Mesenchymal stem cell (in vitro differentiated cells and primary cell): ENCODE measurements at regions not wholly inside any gene's neighbourhood (a gene's known extent, or its start where the extent isn't known, plus 50 kb on each side); places are given as distances from the start of the nearest gene placed in this dataset.

ENCODE experiments used
- DNase-seq: peaks from one replicate; pipeline ENCODE4 v3.0.0-alpha.2; 2013
- H2AFZ ChIP-seq: one replicate; pipeline ENCODE4 v1.6.1; 2013; ENCODE audit warnings: low read depth, mild to moderate bottlenecking, control low read depth, inconsistent platforms, low read length, moderate library complexity
- H2AK5ac ChIP-seq: 2 replicates; pipeline ENCODE4 v1.6.1; 2013; ENCODE audit warnings: low read length, moderate library complexity, mild to moderate bottlenecking, inconsistent platforms; ENCODE audit not compliant: severe bottlenecking
- H2BK120ac ChIP-seq: one replicate; pipeline ENCODE4 v1.6.1; 2013; ENCODE audit warnings: low read depth, mild to moderate bottlenecking, inconsistent platforms, low read length, moderate library complexity
- H2BK12ac ChIP-seq, 2 experiments: one replicate each; pipeline ENCODE4 v1.6.1; 2013; ENCODE audit warnings: inconsistent platforms in 2 of 2, low read length in 2 of 2, mild to moderate bottlenecking in 2 of 2, moderate library complexity in 2 of 2, control low read depth in 1 of 2
- H2BK15ac ChIP-seq: one replicate; pipeline ENCODE4 v1.6.1; 2013; ENCODE audit warnings: mild to moderate bottlenecking, low read depth, inconsistent platforms; ENCODE audit not compliant: poor library complexity, severe bottlenecking
- H2BK5ac ChIP-seq: 2 replicates; pipeline ENCODE4 v1.6.1; 2013; ENCODE audit warnings: low read depth, mild to moderate bottlenecking, low read length, control low read depth, inconsistent platforms; ENCODE audit not compliant: poor library complexity, severe bottlenecking
- H3K14ac ChIP-seq, 2 experiments: one replicate each; pipeline ENCODE4 v1.6.1; 2013; ENCODE audit warnings: inconsistent platforms in 2 of 2, low read length in 2 of 2, control low read depth in 1 of 2, mild to moderate bottlenecking in 1 of 2, moderate library complexity in 1 of 2
- H3K18ac ChIP-seq, 2 experiments: one replicate each; pipeline ENCODE4 v1.6.1; 2013; ENCODE audit warnings: inconsistent platforms in 2 of 2, low read length in 2 of 2, control low read depth in 1 of 2, low read depth in 1 of 2, mild to moderate bottlenecking in 1 of 2
- H3K23ac ChIP-seq, 2 experiments: one replicate each; pipeline ENCODE4 v1.6.1; 2013; ENCODE audit warnings: inconsistent platforms in 2 of 2, low read length in 2 of 2, mild to moderate bottlenecking in 2 of 2, moderate library complexity in 2 of 2, control low read depth in 1 of 2
- H3K27ac ChIP-seq: 2 replicates; pipeline ENCODE4 v1.5.1; 2013; ENCODE audit warnings: mild to moderate bottlenecking, moderate library complexity, low read length, control low read depth, inconsistent platforms; ENCODE audit not compliant: poor library complexity, severe bottlenecking
- H3K27me3 ChIP-seq, 2 experiments: 2 replicates each; pipeline versions ENCODE4 v1.6.1 to v1.7.0; 2013; ENCODE audit warnings: low read length in 2 of 2, mild to moderate bottlenecking in 2 of 2, moderate library complexity in 2 of 2, control low read depth in 1 of 2, inconsistent platforms in 1 of 2; ENCODE audit not compliant: control insufficient read depth in 1 of 2, insufficient read depth in 1 of 2
- H3K36me3 ChIP-seq, 2 experiments: 2 replicates each; pipeline versions ENCODE4 v1.6.1 to v1.7.0; 2013; ENCODE audit warnings: low read length in 2 of 2, control low read depth in 1 of 2, inconsistent platforms in 1 of 2, low read depth in 1 of 2, mild to moderate bottlenecking in 1 of 2; ENCODE audit not compliant: insufficient read depth in 2 of 2, control insufficient read depth in 1 of 2
- H3K4ac ChIP-seq, 2 experiments: one replicate each; pipeline ENCODE4 v1.6.1; 2013; ENCODE audit warnings: inconsistent platforms in 2 of 2, low read length in 2 of 2, mild to moderate bottlenecking in 2 of 2, moderate library complexity in 2 of 2, control low read depth in 1 of 2, low read depth in 1 of 2
- H3K4me1 ChIP-seq: 2 replicates; pipeline ENCODE4 v1.6.1; 2013; ENCODE audit warnings: low read depth, low read length, control low read depth; ENCODE audit not compliant: control insufficient read depth, insufficient read depth
- H3K4me2 ChIP-seq: 2 replicates; pipeline ENCODE4 v1.6.1; 2013; ENCODE audit warnings: low read length, mild to moderate bottlenecking, inconsistent platforms; ENCODE audit not compliant: poor library complexity, severe bottlenecking
- H3K4me3 ChIP-seq, 2 experiments: 2 replicates each; pipeline versions ENCODE4 v1.5.1 to v1.7.0; 2013; ENCODE audit warnings: low read length in 2 of 2, mild to moderate bottlenecking in 2 of 2, control low read depth in 1 of 2, low read depth in 1 of 2; ENCODE audit not compliant: insufficient read depth in 1 of 2
- H3K79me1 ChIP-seq: replicated peaks from 2 replicates; pipeline ENCODE4 v1.6.1; 2013; ENCODE audit warnings: mild to moderate bottlenecking, control low read depth, low read length, inconsistent platforms; ENCODE audit not compliant: poor library complexity, severe bottlenecking
- H3K9ac ChIP-seq: 2 replicates; pipeline ENCODE4 v1.7.0; 2013; ENCODE audit warnings: mild to moderate bottlenecking, low read length, moderate library complexity
- H3K9me3 ChIP-seq: 2 replicates; pipeline ENCODE4 v1.7.0; 2013; ENCODE audit warnings: mild to moderate bottlenecking, low read length; ENCODE audit not compliant: control insufficient read depth
- H4K8ac ChIP-seq: one replicate; pipeline ENCODE4 v1.6.1; 2013; ENCODE audit warnings: inconsistent platforms, mild to moderate bottlenecking, low read length, moderate library complexity
- H4K91ac ChIP-seq: one replicate; pipeline ENCODE4 v1.6.1; 2013; ENCODE audit warnings: mild to moderate bottlenecking, low read length, inconsistent platforms
- WGBS: methylation state at CpG from one replicate; pipeline ENCODE4 v1.1.7; 2013; ENCODE audit warnings: mixed read lengths; 5-methylcytosine and 5-hydroxymethylcytosine counted together

DNA sequence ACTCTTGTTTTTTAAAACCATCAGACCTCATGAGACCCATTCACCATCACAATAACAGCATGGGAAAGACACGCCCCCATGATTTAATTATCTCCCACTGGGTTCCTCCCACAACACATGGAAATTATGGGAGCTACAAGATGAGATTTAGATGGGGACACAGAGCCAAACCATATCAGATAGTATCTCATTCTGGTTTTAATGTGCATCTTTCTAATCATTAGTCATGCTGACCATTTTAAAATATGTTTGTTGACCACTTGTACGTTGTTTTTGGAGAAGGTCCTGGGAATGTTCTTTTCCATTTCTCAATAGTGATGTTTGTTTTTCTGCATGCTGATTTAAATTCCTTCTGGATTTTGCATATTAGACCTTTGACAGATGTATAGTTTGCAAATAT lies 119.0 kb downstream of the RTL3 start:
- H4K8ac ChIP-seq: no peak overlapping the region
- H3K14ac ChIP-seq: no peak overlapping the region
- H2BK15ac ChIP-seq: no peak overlapping the region
- H3K23ac ChIP-seq: no peak overlapping the region
- H2AFZ ChIP-seq: no peak overlapping the region
- H3K4ac ChIP-seq: no peak overlapping the region
- no peak overlapping the region for H3K4me2 ChIP-seq
- H4K91ac ChIP-seq: no peak overlapping the region
- H2BK120ac ChIP-seq: no peak overlapping the region
- no peak overlapping the region for H2BK12ac ChIP-seq
- no peak for DNase-seq
- H2BK5ac ChIP-seq: no peak overlapping the region
- H3K9ac ChIP-seq: no peak overlapping the region
- no peaks in the 10 kb centered on the region for H3K27me3 ChIP-seq
- no peaks in the 10 kb centered on the region for H3K36me3 ChIP-seq
- H2AK5ac ChIP-seq: no peak overlapping the region
- no peak overlapping the region for H3K18ac ChIP-seq
- H3K4me3 ChIP-seq: no peak overlapping the region
- WGBS: no CpG with 5 or more reads among the region's 2 CpGs
- H3K27ac ChIP-seq: no peak overlapping the region
- H3K9me3 ChIP-seq: peaks cover 22% of the 10 kb centered on the region
- H3K79me1 ChIP-seq: no peaks in the 10 kb centered on the region
- H3K4me1 ChIP-seq: no peaks in the 10 kb centered on the region

- 100% methylated on average over 1 of the region's 2 CpGs for WGBS
- H4K91ac ChIP-seq: no peak overlapping the region
- H2BK12ac ChIP-seq: no peak overlapping the region
- no peaks in the 10 kb centered on the region for H3K9me3 ChIP-seq
- no peak overlapping the region for H3K23ac ChIP-seq
- no peak for DNase-seq
- no peaks in the 10 kb centered on the region for H3K36me3 ChIP-seq
- no peak overlapping the region for H3K27ac ChIP-seq
- no peak overlapping the region for H2BK15ac ChIP-seq
- no peak overlapping the region for H3K4me2 ChIP-seq
- H3K9ac ChIP-seq: no peak overlapping the region
- H3K14ac ChIP-seq: no peak overlapping the region
- H3K4me3 ChIP-seq: no peak overlapping the region
- H3K18ac ChIP-seq: no peak overlapping the region
- no peak overlapping the region for H3K4ac ChIP-seq
- H3K4me1 ChIP-seq: no peaks in the 10 kb centered on the region
- H2AK5ac ChIP-seq: no peak overlapping the region
- no peak overlapping the region for H2BK120ac ChIP-seq
- H4K8ac ChIP-seq: no peak overlapping the region
- no peaks in the 10 kb centered on the region for H3K27me3 ChIP-seq
- no peak overlapping the region for H2BK5ac ChIP-seq
- H2AFZ ChIP-seq: no peak overlapping the region
- no peaks in the 10 kb centered on the region for H3K79me1 ChIP-seq
Observed at GRCh38 chrX:78534221-78534620, 124.9 kb downstream of the RTL3 start.

- no peak overlapping the region for H3K14ac ChIP-seq
- no peak overlapping the region for H3K18ac ChIP-seq
- H3K79me1 ChIP-seq: no peaks in the 10 kb centered on the region
- H2BK120ac ChIP-seq: no peak overlapping the region
- H3K4me2 ChIP-seq: no peak overlapping the region
- no peak overlapping the region for H2AK5ac ChIP-seq
- no peak for DNase-seq
- no peaks in the 10 kb centered on the region for H3K27me3 ChIP-seq
- H4K8ac ChIP-seq: no peak overlapping the region
- no peaks in the 10 kb centered on the region for H3K4me1 ChIP-seq
- no peak overlapping the region for H4K91ac ChIP-seq
- H3K23ac ChIP-seq: no peak overlapping the region
- H3K9me3 ChIP-seq: no peaks in the 10 kb centered on the region
- no peak overlapping the region for H2BK5ac ChIP-seq
- H3K9ac ChIP-seq: no peak overlapping the region
- H2BK15ac ChIP-seq: no peak overlapping the region
- H3K4me3 ChIP-seq: no peak overlapping the region
- H3K27ac ChIP-seq: no peak overlapping the region
- H3K4ac ChIP-seq: no peak overlapping the region
- H3K36me3 ChIP-seq: no peaks in the 10 kb centered on the region
- no peak overlapping the region for H2BK12ac ChIP-seq
- no peak overlapping the region for H2AFZ ChIP-seq
Observed at GRCh38 chrX:78532363-78532762, 126.8 kb downstream of the RTL3 start.

DNA sequence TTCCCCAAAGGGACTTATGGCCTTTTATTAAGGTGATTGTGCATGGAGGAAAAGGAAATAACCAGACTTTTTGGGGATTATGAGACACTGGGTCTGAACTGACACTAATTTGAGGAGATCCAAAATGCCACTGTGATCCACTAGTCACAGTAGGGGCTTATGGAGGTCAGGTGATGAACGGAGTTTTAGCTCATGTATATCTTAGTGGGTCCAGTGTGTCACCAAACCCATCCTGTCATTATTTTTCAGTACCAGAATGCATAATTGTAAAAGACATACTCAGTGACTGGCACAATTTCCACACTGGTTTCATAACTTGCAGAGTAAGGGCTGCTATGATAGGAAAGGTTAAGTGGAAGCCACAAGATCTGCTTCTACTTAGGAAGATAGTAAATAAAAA lies 131.3 kb downstream of the RTL3 start:
- no peak for DNase-seq
- Histone ChIP-seq H3K4me1 (no peaks in the 10 kb centered on the region), H3K4me3 (no peak overlapping the region), H4K8ac (no peak overlapping the region), H2AFZ (no peak overlapping the region), H3K4me2 (no peak overlapping the region), H3K18ac (no peak overlapping the region), H2BK15ac (no peak overlapping the region), H3K14ac (no peak overlapping the region), H2BK120ac (no peak overlapping the region), H3K9me3 (no peaks in the 10 kb centered on the region), H3K79me1 (no peaks in the 10 kb centered on the region), H2BK5ac (no peak overlapping the region), H3K27me3 (no peaks in the 10 kb centered on the region), H3K36me3 (no peaks in the 10 kb centered on the region), H2BK12ac (no peak overlapping the region), H3K27ac (no peak overlapping the region), H2AK5ac (no peak overlapping the region), H4K91ac (no peak overlapping the region), H3K23ac (no peak overlapping the region), H3K4ac (no peak overlapping the region), H3K9ac (peak overlapping the region; percentile 46)
- WGBS: no CpG with 5 or more reads among the region's 1 CpG
